Gastroesophageal sphincter (tissue), 4 donors: ENCODE measurements at regions not wholly inside any gene's neighbourhood (a gene's known extent, or its start where the extent isn't known, plus 50 kb on each side); places are given as distances from the start of the nearest gene placed in this dataset.

ENCODE experiments used
- ATAC-seq: fragments of 150-250 bp; one replicate; pipeline ENCODE4 v1.9.1; 2016; ENCODE audit warnings: mild to moderate bottlenecking, moderate library complexity
- H3K27ac ChIP-seq, 4 donors: fragments of 200-600 bp; sonication (generic) in 3 of 4; 1 replicate in 3 of 4; 2 replicates in 1 of 4; pipeline ENCODE4 v1.5.1; 2016 to 2019
- H3K27me3 ChIP-seq: fragments of 200-600 bp; sonication (generic); one replicate; pipeline ENCODE4 v1.5.1; 2019
- H3K36me3 ChIP-seq, 2 donors: fragments of 200-600 bp; sonication (generic); one replicate each; pipeline ENCODE4 v1.5.1; 2019; ENCODE audit warnings: control low read depth in 1 of 2
- H3K4me1 ChIP-seq, 3 donors: fragments of 200-600 bp; sonication (generic); 1 replicate in 2 of 3; 2 replicates in 1 of 3; pipeline ENCODE4 v1.5.1; 2016 to 2019; ENCODE audit warnings: control low read depth in 2 of 3
- H3K4me3 ChIP-seq, 2 donors: fragments of 200-600 bp; sonication (generic); one replicate each; pipeline ENCODE4 v1.5.1; 2019; ENCODE audit warnings: mild to moderate bottlenecking in 1 of 2, moderate library complexity in 1 of 2
- H3K9me3 ChIP-seq, 3 donors: fragments of 200-600 bp; sonication (generic); one replicate each; pipeline ENCODE4 v1.5.1; 2017 to 2019; ENCODE audit warnings: control low read depth in 2 of 3
- CTCF ChIP-seq, 4 experiments: fragments of 200-600 bp in 2 of 4; fragments of 450-650 bp in 2 of 4; sonication (generic) in 1 of 4; IDR thresholded peaks; one replicate each; pipeline ENCODE4 v1.5.1; 2017 to 2019; ENCODE audit warnings: antibody characterized with exemption in 4 of 4, mild to moderate bottlenecking in 2 of 4, moderate library complexity in 2 of 4
- EP300 ChIP-seq: sonication (generic); formaldehyde crosslinking; IDR thresholded peaks from one replicate; pipeline ENCODE4 v1.6.1; 2017; ENCODE audit warnings: antibody characterized with exemption, mild to moderate bottlenecking
- POLR2A ChIP-seq, 2 donors: fragments of 450-650 bp; IDR thresholded peaks; one replicate each; pipeline ENCODE4 v1.6.1; 2017; ENCODE audit warnings: antibody characterized with exemption in 2 of 2, mild to moderate bottlenecking in 2 of 2, moderate library complexity in 1 of 2
- POLR2AphosphoS5 ChIP-seq: sonication (generic); formaldehyde crosslinking; IDR thresholded peaks from one replicate; pipeline ENCODE4 v1.6.1; 2017; ENCODE audit warnings: antibody characterized with exemption
- WGBS, 2 donors: methylation state at CpG; one replicate each; pipeline ENCODE4 v1.1.5; 2018; ENCODE audit warnings: low coverage in 1 of 2; 5-methylcytosine and 5-hydroxymethylcytosine counted together
- small RNA-seq, 4 donors: library from RNA; depleted of rRNA; stranded (forward); fragments of <200 nt; gene quantifications; one replicate each; pipeline ENCODE3, GENCODE V24; 2016

- ATAC-seq, result no peak
- WGBS, 2 donors, result 63 to 84% methylated on average over 4 of the region's 4 CpGs
- H3K27me3 ChIP-seq, result no peaks in the 10 kb centered on the region
- TF ChIP-seq POLR2A (IDR thresholded peaks at IDR 0.05) (no peak), CTCF (IDR thresholded peaks at IDR 0.05) (no peak), POLR2AphosphoS5 (no peak), EP300 (no peak)
- no peaks in the 10 kb centered on the region for H3K36me3 ChIP-seq
- H3K9me3 ChIP-seq, result no peaks in the 10 kb centered on the region
- no peak overlapping the region for H3K27ac ChIP-seq
- H3K4me1 ChIP-seq, result peaks cover 0 to 6% (median 0%) of the 10 kb centered on the region in 3 donors
- H3K4me3 ChIP-seq, result no peak overlapping the region
Observed at GRCh38 chr16:65178151-65178550, 56.3 kb upstream of the CDH11 start.

GRCh38 chr16:65176603-65177002, 54.7 kb upstream of the CDH11 start:
- H3K4me1 ChIP-seq, result peaks cover 0 to 6% (median 0%) of the 10 kb centered on the region in 3 donors
- 33 to 44% methylated on average over 4 to 6 of the region's 6 CpGs for WGBS, 2 donors
- H3K36me3 ChIP-seq, result no peaks in the 10 kb centered on the region
- no peak overlapping the region for H3K4me3 ChIP-seq
- H3K27me3 ChIP-seq, result no peaks in the 10 kb centered on the region
- no peak overlapping the region for H3K27ac ChIP-seq
- TF ChIP-seq POLR2A (IDR thresholded peaks at IDR 0.05) (no peak), POLR2AphosphoS5 (peak; percentile 54), EP300 (no peak), CTCF (IDR thresholded peaks at IDR 0.05) (no peak)
- peak; percentile 73 for ATAC-seq
- no peaks in the 10 kb centered on the region for H3K9me3 ChIP-seq

GRCh38 chr16:65172356-65172755, 50.5 kb upstream of the CDH11 start:
- Histone ChIP-seq H3K27me3 (no peaks in the 10 kb centered on the region), H3K9me3 (no peaks in the 10 kb centered on the region), H3K4me1 (peaks cover 0 to 6% (median 0%) of the 10 kb centered on the region in 3 donors), H3K27ac (no peak overlapping the region), H3K36me3 (no peaks in the 10 kb centered on the region), H3K4me3 (no peak overlapping the region)
- ATAC-seq, result no peak
- 63 to 90% methylated on average over 2 of the region's 2 CpGs for WGBS, 2 donors
- TF ChIP-seq POLR2AphosphoS5, result no peak
- no peak for TF ChIP-seq POLR2A (IDR thresholded peaks at IDR 0.05)
- TF ChIP-seq EP300, result no peak
- TF ChIP-seq CTCF (IDR thresholded peaks at IDR 0.05), result no peak

Small RNA genes lying in the stretch of these regions (small RNA-seq; reads per million reads assigned to genes)
- gene AC025281.1, result 0 reads per million in 4 donors
- gene RNA5SP428, result 0 reads per million in 4 donors
